SK-N-SH (cell line): ENCODE measurements at regions not wholly inside any gene's neighbourhood (a gene's known extent, or its start where the extent isn't known, plus 50 kb on each side); places are given as distances from the start of the nearest gene placed in this dataset.

ENCODE experiments used
- CTCF ChIA-PET: fragments of 300-600, 350-600 bp; formaldehyde crosslinking; extraction: SDS; loops from one replicate; lab custom pipeline; 2021; lab: Yijun Ruan, JAX
- POLR2A ChIA-PET: fragments of 350-600 bp; sonication (Branson Sonifier 250); formaldehyde crosslinking; extraction: SDS; loops from one replicate; lab custom pipeline; 2020; ENCODE audit warnings: antibody characterized with exemption, inconsistent platforms; lab: Yijun Ruan, JAX
- DNase-seq: peaks from one replicate; pipeline ENCODE4 v3.0.0; 2012
- H2AFZ ChIP-seq: fragments of 200-600 bp; sonication (generic); 2 replicates; pipeline ENCODE4 v1.8.1; 2016; ENCODE audit warnings: antibody characterized with exemption, mild to moderate bottlenecking, low read depth
- H3F3A ChIP-seq: fragments of 200-600 bp; sonication (generic); replicated peaks from 2 replicates; pipeline ENCODE3; 2016; ENCODE audit warnings: antibody characterized with exemption, mild to moderate bottlenecking; ENCODE audit not compliant: insufficient read depth
- H3K27ac ChIP-seq, 2 experiments: fragments of 200-500 bp in 1 of 2; fragments of 200-600 bp in 1 of 2; sonication (Bioruptor generic) in 1 of 2; sonication (generic), shearing (Covaris generic) in 1 of 2; 2 replicates each; pipeline versions ENCODE4 v1.5.1 to v1.6.1; 2014 to 2016; ENCODE audit warnings: low read depth in 2 of 2, inconsistent platforms in 1 of 2, low read length in 1 of 2, mild to moderate bottlenecking in 1 of 2, mixed read lengths in 1 of 2
- H3K27me3 ChIP-seq: fragments of 200-600 bp; sonication (generic), shearing (Covaris generic); 2 replicates; pipeline ENCODE4 v1.6.1; 2016; ENCODE audit warnings: mixed run types; ENCODE audit not compliant: insufficient read depth
- H3K36me3 ChIP-seq, 2 experiments: fragments of 200-500 bp in 1 of 2; fragments of 200-600 bp in 1 of 2; sonication (Bioruptor generic) in 1 of 2; sonication (generic) in 1 of 2; replicated peaks in 1 of 2; 2 replicates each; pipeline versions ENCODE3 to v1.5.1; 2014 to 2016; ENCODE audit warnings: low read length in 1 of 2, mild to moderate bottlenecking in 1 of 2; ENCODE audit not compliant: insufficient read depth in 2 of 2, control insufficient read depth in 1 of 2
- H3K4me1 ChIP-seq, 2 experiments: fragments of 200-500 bp in 1 of 2; fragments of 200-600 bp in 1 of 2; sonication (Bioruptor generic) in 1 of 2; sonication (generic), shearing (Covaris generic) in 1 of 2; 2 replicates each; pipeline versions ENCODE4 v1.5.1 to v1.6.1; 2014 to 2016; ENCODE audit warnings: low read depth in 1 of 2, low read length in 1 of 2, mixed run types in 1 of 2; ENCODE audit not compliant: insufficient read depth in 2 of 2, control insufficient read depth in 1 of 2
- H3K4me2 ChIP-seq: fragments of 200-600 bp; sonication (generic), shearing (Covaris generic); 2 replicates; pipeline ENCODE4 v1.6.1; 2017; ENCODE audit warnings: mixed run types
- H3K4me3 ChIP-seq, 2 experiments: fragments of 200-500 bp in 1 of 2; fragments of 200-600 bp in 1 of 2; sonication (Bioruptor generic) in 1 of 2; sonication (generic), shearing (Covaris generic) in 1 of 2; 2 replicates each; pipeline versions ENCODE4 v1.5.1 to v1.8.1; 2014 to 2016; ENCODE audit warnings: low read depth in 2 of 2, inconsistent platforms in 1 of 2, low read length in 1 of 2, mild to moderate bottlenecking in 1 of 2, mixed read lengths in 1 of 2, moderate library complexity in 1 of 2
- H3K79me2 ChIP-seq: fragments of 200-600 bp; sonication (generic); 2 replicates; pipeline ENCODE4 v1.8.1; 2017; ENCODE audit warnings: mild to moderate bottlenecking; ENCODE audit not compliant: insufficient read depth
- H3K9ac ChIP-seq: fragments of 200-600 bp; sonication (generic); 2 replicates; pipeline ENCODE4 v1.6.1; 2017; ENCODE audit warnings: mixed run types
- H3K9me2 ChIP-seq: fragments of 200-600 bp; sonication (generic); 2 replicates; pipeline ENCODE4 v1.6.1; 2017; ENCODE audit warnings: mixed run types
- H3K9me3 ChIP-seq: fragments of 200-600 bp; sonication (generic); 2 replicates; pipeline ENCODE4 v1.6.1; 2017; ENCODE audit warnings: mixed run types, mild to moderate bottlenecking, moderate library complexity
- H4K20me1 ChIP-seq: fragments of 200-600 bp; sonication (generic); 2 replicates; pipeline ENCODE4 v1.6.1; 2017; ENCODE audit warnings: mild to moderate bottlenecking, mixed run types; ENCODE audit not compliant: insufficient read depth
- CTCF ChIP-seq: fragments of 200-600 bp; sonication (generic); IDR thresholded peaks from 2 replicates; pipeline ENCODE4 v1.6.1; 2017; ENCODE audit warnings: antibody characterized with exemption, mild to moderate bottlenecking, moderate library complexity
- NFIC ChIP-seq: IDR thresholded peaks from 2 replicates; pipeline ENCODE4 v1.4.0; 2012; ENCODE audit warnings: borderline replicate concordance
- NRF1 ChIP-seq: IDR thresholded peaks from 2 replicates; pipeline ENCODE4 v1.6.1; 2012; ENCODE audit warnings: low read depth, mild to moderate bottlenecking, low read length
- REST ChIP-seq: IDR thresholded peaks from 2 replicates; pipeline ENCODE4 v1.6.1; 2012; ENCODE audit warnings: mild to moderate bottlenecking, low read depth, low read length, moderate library complexity
- RFX5 ChIP-seq: IDR thresholded peaks from 2 replicates; pipeline ENCODE4 v1.6.1; 2012; ENCODE audit warnings: mild to moderate bottlenecking, improper control_type of control experiment, low read length
- SIN3A ChIP-seq: IDR thresholded peaks from 2 replicates; pipeline ENCODE4 v1.6.1; 2012; ENCODE audit warnings: low read depth, mild to moderate bottlenecking, low read length, moderate library complexity, borderline replicate concordance
- SMC3 ChIP-seq: IDR thresholded peaks from 2 replicates; pipeline ENCODE4 v1.6.1; 2012; ENCODE audit warnings: low read depth, low read length, improper control_type of control experiment
- TAF1 ChIP-seq: IDR thresholded peaks from 2 replicates; pipeline ENCODE4 v1.6.1; 2012; ENCODE audit warnings: low read depth, mild to moderate bottlenecking, low read length, moderate library complexity, borderline replicate concordance
- TCF12 ChIP-seq: IDR thresholded peaks from 2 replicates; pipeline ENCODE4 v1.4.0; 2012
- TEAD4 ChIP-seq: IDR thresholded peaks from 2 replicates; pipeline ENCODE4 v1.4.0; 2012; ENCODE audit warnings: mild to moderate bottlenecking, borderline replicate concordance; ENCODE audit not compliant: insufficient read depth
- ZBTB33 ChIP-seq: IDR thresholded peaks from 2 replicates; pipeline ENCODE4 v1.4.0; 2012; ENCODE audit warnings: low read depth, borderline replicate concordance
- WGBS: methylation state at CpG from one replicate; pipeline ENCODE4 v1.1.6; 2017; ENCODE audit warnings: low lambda C conversion rate; 5-methylcytosine and 5-hydroxymethylcytosine counted together
- TF ChIP-seq, protein P1 (sequence below): fragments of 150-350 bp; IDR thresholded peaks from 2 replicates; pipeline ENCODE4 v1.6.1; 2017; ENCODE audit warnings: antibody characterized with exemption, low read length, low read depth, borderline replicate concordance

DNA sequence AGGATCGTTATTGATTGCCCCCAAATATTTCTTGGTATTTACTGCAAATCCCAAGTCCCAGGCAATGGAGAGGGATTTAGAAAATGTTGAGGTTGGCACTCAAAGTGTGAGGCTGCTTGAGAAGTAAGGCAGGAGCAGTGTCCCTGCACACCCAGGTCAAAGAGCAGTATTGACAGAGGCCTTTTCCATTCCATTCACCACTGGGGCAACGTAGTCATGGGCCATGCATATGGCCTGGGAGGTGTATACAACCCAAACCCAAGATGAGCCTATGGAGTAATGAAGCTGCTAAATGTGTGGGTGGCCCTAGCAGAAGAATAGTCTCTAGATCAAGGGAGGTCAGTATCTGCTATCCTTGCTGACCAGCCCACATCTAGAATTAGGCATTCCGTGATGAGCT is 245.6 kb downstream of the FOXD2 start:
- no peak overlapping the region for H3K27ac ChIP-seq
- no peaks in the 10 kb centered on the region for H3K36me3 ChIP-seq
- 45% methylated on average over 3 of the region's 3 CpGs for WGBS
- H3K9ac ChIP-seq, result no peak overlapping the region
- peaks cover 0 to 13% of the 10 kb centered on the region in 2 experiments; a peak in 1 of 4 replicates for H3K4me1 ChIP-seq
- ChIA-PET CTCF (no interaction called here), POLR2A (no interaction called here)
- H3K9me3 ChIP-seq, result no peaks in the 10 kb centered on the region
- H3F3A ChIP-seq, result no peaks in the 10 kb centered on the region
- no peaks in the 10 kb centered on the region for H3K9me2 ChIP-seq
- no peaks in the 10 kb centered on the region for H3K79me2 ChIP-seq
- H3K4me2 ChIP-seq, result no peak overlapping the region
- H4K20me1 ChIP-seq, result no peaks in the 10 kb centered on the region
- no peak for DNase-seq
- H3K4me3 ChIP-seq, result no peak overlapping the region
- H3K27me3 ChIP-seq, result 0 out of 2 replicates have a peak, but pooled peaks cover 5% of the 10 kb centered on the region
- TF ChIP-seq, protein P1, sequence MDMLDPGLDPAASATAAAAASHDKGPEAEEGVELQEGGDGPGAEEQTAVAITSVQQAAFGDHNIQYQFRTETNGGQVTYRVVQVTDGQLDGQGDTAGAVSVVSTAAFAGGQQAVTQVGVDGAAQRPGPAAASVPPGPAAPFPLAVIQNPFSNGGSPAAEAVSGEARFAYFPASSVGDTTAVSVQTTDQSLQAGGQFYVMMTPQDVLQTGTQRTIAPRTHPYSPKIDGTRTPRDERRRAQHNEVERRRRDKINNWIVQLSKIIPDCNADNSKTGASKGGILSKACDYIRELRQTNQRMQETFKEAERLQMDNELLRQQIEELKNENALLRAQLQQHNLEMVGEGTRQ, result no peak
- TF ChIP-seq, all 33 proteins: peak for 0
- no peak overlapping the region for H2AFZ ChIP-seq

DNA sequence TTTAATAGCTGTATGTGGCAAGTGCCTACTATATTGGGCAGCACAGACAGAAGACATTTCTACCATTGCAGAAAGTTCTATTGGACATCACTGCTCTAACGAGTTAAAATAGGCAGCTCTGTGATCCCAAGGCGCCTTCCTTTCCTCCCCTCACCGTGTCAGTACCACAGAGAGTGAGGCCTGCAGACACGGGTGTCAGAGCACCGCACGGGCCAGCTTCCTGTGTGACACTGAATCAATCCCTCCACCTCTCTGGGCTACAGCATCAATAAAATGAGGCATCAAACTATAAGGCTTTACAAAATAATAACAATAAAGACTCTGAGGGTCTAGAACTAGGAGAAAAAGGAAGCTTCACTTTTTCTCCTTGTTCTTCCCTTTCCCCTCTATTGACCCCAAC is 246.7 kb downstream of the FOXD2 start:
- H2AFZ ChIP-seq, result no peak overlapping the region
- H3K9me2 ChIP-seq, result no peaks in the 10 kb centered on the region
- peaks cover 5% of the 10 kb centered on the region; the same call in 1 of the 2 replicates for H3K27me3 ChIP-seq
- no peak overlapping the region for H3K4me2 ChIP-seq
- H3K9me3 ChIP-seq, result no peaks in the 10 kb centered on the region
- DNase-seq, result no peak
- no peak overlapping the region for H3K4me3 ChIP-seq
- H3F3A ChIP-seq, result no peaks in the 10 kb centered on the region
- no peaks in the 10 kb centered on the region for H4K20me1 ChIP-seq
- POLR2A ChIA-PET, result no interaction called here
- H3K4me1 ChIP-seq, result peaks cover 0 to 19% of the 10 kb centered on the region in 2 experiments; a peak in 2 of 4 replicates
- H3K36me3 ChIP-seq, result no peaks in the 10 kb centered on the region
- H3K27ac ChIP-seq, result no peak overlapping the region
- CTCF ChIA-PET, result interaction anchor here (0.7 to 4.1 kb wide), 6 partner anchors 14 to 252 kb away, joined by 3 to 23 read pairs (median 8); partner anchors contain the start of gene FOXD2
- no peak for TF ChIP-seq SMC3
- no peak for TF ChIP-seq NRF1
- TF ChIP-seq SIN3A, result no peak
- no peak for TF ChIP-seq ZBTB33
- no peak for TF ChIP-seq RFX5
- TF ChIP-seq REST, result no peak
- no peak for TF ChIP-seq TEAD4
- no peak for TF ChIP-seq TCF12
- TF ChIP-seq NFIC, result no peak
- TF ChIP-seq TAF1, result no peak
- TF ChIP-seq CTCF, result no peak
- WGBS, result 41% methylated on average over 6 of the region's 6 CpGs
- H3K9ac ChIP-seq, result no peak overlapping the region
- no peaks in the 10 kb centered on the region for H3K79me2 ChIP-seq
